GM23248 (cell line): ENCODE measurements at regions not wholly inside any gene's neighbourhood (a gene's known extent, or its start where the extent isn't known, plus 50 kb on each side); places are given as distances from the start of the nearest gene placed in this dataset.
A peak's percentile ranks its signal among the peaks of the same experiment; 100 is the strongest.

Experiments used
- DNase-seq: peaks from one replicate; pipeline ENCODE4 v3.0.0-alpha.2; 2015
- H2AFZ ChIP-seq: fragments of 200-600 bp; sonication (generic); 2 replicates; pipeline ENCODE4 v1.6.1; 2016; ENCODE audit warnings: antibody characterized with exemption
- H3F3A ChIP-seq: fragments of 200-600 bp; sonication (generic); 2 replicates; pipeline ENCODE4 v1.6.1; 2016; ENCODE audit warnings: mild to moderate bottlenecking, antibody characterized with exemption, mixed run types; ENCODE audit not compliant: insufficient read depth
- H3K27ac ChIP-seq: fragments of 200-600 bp; sonication (generic); 2 replicates; pipeline ENCODE4 v1.5.1; 2016; ENCODE audit warnings: mild to moderate bottlenecking
- H3K27me3 ChIP-seq: fragments of 200-600 bp; sonication (generic); replicated peaks from 2 replicates; pipeline ENCODE4 v1.6.1; 2016; ENCODE audit warnings: mild to moderate bottlenecking; ENCODE audit not compliant: insufficient read depth
- H3K36me3 ChIP-seq: fragments of 200-600 bp; sonication (generic); 2 replicates; pipeline ENCODE4 v1.6.1; 2016; ENCODE audit warnings: low read depth, mild to moderate bottlenecking
- H3K4me1 ChIP-seq: fragments of 200-600 bp; sonication (generic); 2 replicates; pipeline ENCODE4 v1.6.1; 2016; ENCODE audit warnings: mild to moderate bottlenecking; ENCODE audit not compliant: insufficient read depth
- H3K4me2 ChIP-seq: fragments of 200-600 bp; sonication (generic); one replicate; pipeline ENCODE4 v1.6.1; 2016; ENCODE audit warnings: mild to moderate bottlenecking; ENCODE audit not compliant: unreplicated experiment
- H3K4me3 ChIP-seq: fragments of 200-600 bp; sonication (generic); 2 replicates; pipeline ENCODE4 v1.5.1; 2016; ENCODE audit warnings: mild to moderate bottlenecking
- H3K79me2 ChIP-seq: fragments of 200-600 bp; sonication (generic); 2 replicates; pipeline ENCODE4 v1.6.1; 2016; ENCODE audit warnings: mild to moderate bottlenecking; ENCODE audit not compliant: insufficient read depth
- H3K9ac ChIP-seq: fragments of 200-600 bp; sonication (generic); 2 replicates; pipeline ENCODE4 v1.6.1; 2016; ENCODE audit warnings: mild to moderate bottlenecking
- H3K9me2 ChIP-seq: fragments of 200-600 bp; sonication (generic); 2 replicates; pipeline ENCODE4 v1.6.1; 2016; ENCODE audit warnings: mixed run types, mild to moderate bottlenecking, moderate library complexity; ENCODE audit not compliant: insufficient read depth
- H3K9me3 ChIP-seq: fragments of 200-600 bp; sonication (generic); one replicate; pipeline ENCODE4 v1.6.1; 2017; ENCODE audit warnings: low read depth
- H4K20me1 ChIP-seq: fragments of 200-600 bp; sonication (generic); 2 replicates; pipeline ENCODE4 v1.6.0; 2016; ENCODE audit not compliant: insufficient read depth
- EZH2 ChIP-seq: fragments of 200-600 bp; sonication (generic); IDR thresholded peaks from 2 replicates; pipeline ENCODE4 v1.6.1; 2018; ENCODE audit warnings: antibody characterized with exemption, mild to moderate bottlenecking; ENCODE audit not compliant: insufficient read depth, poor library complexity, severe bottlenecking
- EZH2phosphoT487 ChIP-seq: fragments of 200-600 bp; sonication (generic); IDR thresholded peaks from 2 replicates; pipeline ENCODE4 v1.6.1; 2018; ENCODE audit warnings: antibody characterized with exemption, moderate library complexity, mild to moderate bottlenecking, low read depth; ENCODE audit not compliant: insufficient read depth
- WGBS, 2 experiments: methylation state at CpG; one replicate each; pipeline ENCODE4 v1.1.6; 2015 to 2017; ENCODE audit warnings: low lambda C conversion rate in 2 of 2, low coverage in 1 of 2; ENCODE audit errors: missing lambda C conversion rate in 2 of 2; 5-methylcytosine and 5-hydroxymethylcytosine counted together
- in situ Hi-C: fragments of 300-500 bp; cut with MboI; formaldehyde crosslinking; loops from 2 replicates; pipeline ENCODE4 v1.15.0; 2020

GRCh38 chr9:134575901-134576176 is 65.8 kb upstream of the COL5A1 start:
- WGBS, 2 experiments: 69 to 82% methylated on average over 3 of the region's 3 CpGs
- DNase-seq: no peak
- no peak overlapping the region for H2AFZ ChIP-seq

GRCh38 chr9:134585021-134585561 is 56.5 kb upstream of the COL5A1 start:
- Histone ChIP-seq H3K4me2 (no peak overlapping the region), H3K4me1 (peaks cover 7% of the 10 kb centered on the region; the same call in 1 of the 2 replicates), H3K9ac (no peak overlapping the region), H3K27me3 (no peaks in the 10 kb centered on the region), H3K9me2 (no peaks in the 10 kb centered on the region), H3K79me2 (no peaks in the 10 kb centered on the region), H3K36me3 (no peaks in the 10 kb centered on the region), H3K4me3 (no peak overlapping the region), H3K9me3 (no peaks in the 10 kb centered on the region), H3F3A (no peaks in the 10 kb centered on the region), H4K20me1 (no peaks in the 10 kb centered on the region), H2AFZ (no peak overlapping the region), H3K27ac (no peak overlapping the region)
- WGBS, 2 experiments: 74 to 75% methylated on average over 18 of the region's 18 CpGs
- DNase-seq: no peak
- in situ Hi-C loops: no loop called here
- no peak for TF ChIP-seq EZH2
- TF ChIP-seq EZH2phosphoT487: no peak

More at GRCh38 chr9:134575901-134576176, 65.8 kb upstream of the COL5A1 start:
- Histone ChIP-seq H3K9me3 (no peaks in the 10 kb centered on the region), H4K20me1 (no peaks in the 10 kb centered on the region), H3K36me3 (no peaks in the 10 kb centered on the region), H3K27me3 (no peaks in the 10 kb centered on the region), H3K9ac (no peak overlapping the region), H3K27ac (no peak overlapping the region), H3K79me2 (no peaks in the 10 kb centered on the region), H3K4me2 (no peak overlapping the region), H3K9me2 (no peaks in the 10 kb centered on the region), H3K4me1 (no peaks in the 10 kb centered on the region), H3K4me3 (no peak overlapping the region), H3F3A (peaks cover 17% of the 10 kb centered on the region; the same call in 1 of the 2 replicates)
- in situ Hi-C loops: no loop called here
- TF ChIP-seq EZH2: no peak
- TF ChIP-seq EZH2phosphoT487: no peak

GRCh38 chr9:134585746-134586706 is 55.6 kb upstream of the COL5A1 start:
- Histone ChIP-seq H4K20me1 (no peaks in the 10 kb centered on the region), H3K9me3 (no peaks in the 10 kb centered on the region), H3F3A (peaks cover 9% of the 10 kb centered on the region), H3K79me2 (no peaks in the 10 kb centered on the region), H3K4me1 (peaks cover 16% of the 10 kb centered on the region), H3K36me3 (no peaks in the 10 kb centered on the region), H3K9ac (no peak overlapping the region), H3K27ac (no peak overlapping the region), H2AFZ (no peak overlapping the region), H3K4me3 (no peak overlapping the region), H3K4me2 (no peak overlapping the region), H3K27me3 (no peaks in the 10 kb centered on the region), H3K9me2 (no peaks in the 10 kb centered on the region)
- peak; percentile 94 for DNase-seq
- TF ChIP-seq EZH2 (no peak), EZH2phosphoT487 (no peak)
- in situ Hi-C loops: no loop called here
- WGBS, 2 experiments: 58 to 60% methylated on average over 26 to 28 of the region's 28 CpGs

- 95 to 96% methylated on average over 7 of the region's 7 CpGs for WGBS, 2 experiments
- no peak for DNase-seq
- Histone ChIP-seq H3K79me2 (no peaks in the 10 kb centered on the region), H3K36me3 (no peaks in the 10 kb centered on the region), H3K9ac (no peak overlapping the region), H4K20me1 (no peaks in the 10 kb centered on the region), H3K4me2 (no peak overlapping the region), H2AFZ (no peak overlapping the region), H3K4me1 (peaks cover 39% of the 10 kb centered on the region), H3K9me2 (no peaks in the 10 kb centered on the region), H3K27ac (no peak overlapping the region), H3F3A (peaks cover 18% of the 10 kb centered on the region), H3K27me3 (no peaks in the 10 kb centered on the region), H3K9me3 (no peaks in the 10 kb centered on the region), H3K4me3 (no peak overlapping the region)
- TF ChIP-seq EZH2 (no peak), EZH2phosphoT487 (no peak)
- in situ Hi-C loops: no loop called here
These were observed 51.9 kb upstream of the COL5A1 start for GRCh38 chr9:134589748-134590147.
